ENCODE measurements at regions not wholly inside any gene's neighbourhood (a gene's known extent, or its start where the extent isn't known, plus 50 kb on each side); places are given as distances from the start of the nearest gene placed in this dataset.

- TF ChIP-seq POLR2A (IDR thresholded peaks at IDR 0.05; ENCODE audit: low read depth, low read length) = no peak
- TF ChIP-seq POLR2AphosphoS5 (IDR thresholded peaks at IDR 0.05; ENCODE audit: low read depth, low read length) = no peak
These were observed 72.8 kb upstream of the SPATA13 start for GRCh38 chr13:24087605-24088225.
